HEK293 (cell line): ENCODE measurements at regions not wholly inside any gene's neighbourhood (a gene's known extent, or its start where the extent isn't known, plus 50 kb on each side); places are given as distances from the start of the nearest gene placed in this dataset.

Experiments
- BCL6B ChIP-seq: fragments of 450-650 bp; formaldehyde crosslinking; IDR thresholded peaks from 2 replicates; pipeline ENCODE4 v1.5.1; 2017; ENCODE audit warnings: missing biosample characterization, missing genetic modification characterization
- FEZF1 ChIP-seq: fragments of 450-650 bp; formaldehyde crosslinking; IDR thresholded peaks from 2 replicates; pipeline ENCODE4 v1.5.1; 2016; ENCODE audit warnings: missing biosample characterization, missing genetic modification characterization
- SCRT2 ChIP-seq: fragments of 450-650 bp; formaldehyde crosslinking; IDR thresholded peaks from 2 replicates; pipeline ENCODE4 v1.5.1; 2016; ENCODE audit warnings: missing biosample characterization, missing genetic modification characterization
- SP2 ChIP-seq: fragments of 450-650 bp; formaldehyde crosslinking; IDR thresholded peaks from 2 replicates; pipeline ENCODE4 v1.5.1; 2016; ENCODE audit warnings: missing biosample characterization, missing genetic modification characterization
- YY1 ChIP-seq: fragments of 450-650 bp; formaldehyde crosslinking; IDR thresholded peaks from 2 replicates; pipeline ENCODE4 v1.5.1; 2018; ENCODE audit warnings: missing biosample characterization, missing genetic modification characterization
- ZBTB11 ChIP-seq: fragments of 450-650 bp; formaldehyde crosslinking; conservative IDR thresholded peaks from 2 replicates; pipeline ENCODE4 v1.5.1; 2016; ENCODE audit warnings: low read depth, missing biosample characterization, missing genetic modification characterization
- ZBTB17 ChIP-seq: fragments of 450-650 bp; formaldehyde crosslinking; IDR thresholded peaks from 2 replicates; pipeline ENCODE4 v1.5.1; 2016; ENCODE audit warnings: missing biosample characterization, missing genetic modification characterization
- ZBTB21 ChIP-seq: fragments of 450-650 bp; formaldehyde crosslinking; IDR thresholded peaks from 2 replicates; pipeline ENCODE4 v1.5.1; 2017; ENCODE audit warnings: missing biosample characterization, missing genetic modification characterization
- ZBTB44 ChIP-seq: fragments of 450-650 bp; IDR thresholded peaks from 2 replicates; pipeline ENCODE4 v1.5.1; 2018; ENCODE audit warnings: missing biosample characterization, mild to moderate bottlenecking, missing genetic modification characterization
- ZNF146 ChIP-seq: fragments of 450-650 bp; formaldehyde crosslinking; IDR thresholded peaks from 2 replicates; pipeline ENCODE4 v1.5.1; 2016; ENCODE audit warnings: missing biosample characterization, missing genetic modification characterization
- ZNF174 ChIP-seq: fragments of 450-650 bp; formaldehyde crosslinking; IDR thresholded peaks from 2 replicates; pipeline ENCODE4 v1.5.0; 2017; ENCODE audit warnings: missing biosample characterization, mild to moderate bottlenecking, missing genetic modification characterization
- ZNF239 ChIP-seq: fragments of 450-650 bp; formaldehyde crosslinking; IDR thresholded peaks from 2 replicates; pipeline ENCODE4 v1.5.1; 2016; ENCODE audit warnings: missing biosample characterization, missing genetic modification characterization
- ZNF24 ChIP-seq: fragments of 450-650 bp; formaldehyde crosslinking; IDR thresholded peaks from 2 replicates; pipeline ENCODE4 v1.5.1; 2016; ENCODE audit warnings: missing biosample characterization, missing genetic modification characterization
- ZNF274 ChIP-seq, 2 experiments: fragments of 200-500 bp in 1 of 2; fragments of 450-650 bp in 1 of 2; sonication (Bioruptor generic) in 1 of 2; formaldehyde crosslinking in 1 of 2; IDR thresholded peaks; 2 replicates each; pipeline versions ENCODE4 v1.5.1 to v1.6.1; 2014 to 2016; ENCODE audit warnings: borderline replicate concordance in 1 of 2, inconsistent platforms in 1 of 2, low read length in 1 of 2, missing biosample characterization in 1 of 2, missing genetic modification characterization in 1 of 2
- ZNF324 ChIP-seq: fragments of 450-650 bp; formaldehyde crosslinking; IDR thresholded peaks from 2 replicates; pipeline ENCODE4 v1.5.1; 2016; ENCODE audit warnings: missing biosample characterization, missing genetic modification characterization
- ZNF37A ChIP-seq: fragments of 450-650 bp; IDR thresholded peaks from 2 replicates; pipeline ENCODE4 v1.5.1; 2018; ENCODE audit warnings: missing biosample characterization, missing genetic modification characterization
- ZNF514 ChIP-seq: fragments of 450-650 bp; formaldehyde crosslinking; IDR thresholded peaks from 2 replicates; pipeline ENCODE4 v1.5.1; 2016; ENCODE audit warnings: missing biosample characterization, missing genetic modification characterization
- ZNF544 ChIP-seq: fragments of 450-650 bp; formaldehyde crosslinking; IDR thresholded peaks from 2 replicates; pipeline ENCODE4 v1.5.0; 2017; ENCODE audit warnings: missing biosample characterization, missing genetic modification characterization
- ZNF560 ChIP-seq: fragments of 450-650 bp; formaldehyde crosslinking; IDR thresholded peaks from 2 replicates; pipeline ENCODE4 v1.5.1; 2017; ENCODE audit warnings: missing biosample characterization, missing genetic modification characterization, borderline replicate concordance
- ZNF654 ChIP-seq: fragments of 450-650 bp; formaldehyde crosslinking; IDR thresholded peaks from 2 replicates; pipeline ENCODE4 v1.5.1; 2016; ENCODE audit warnings: low read depth, missing biosample characterization, missing genetic modification characterization
- ZNF76 ChIP-seq: fragments of 450-650 bp; formaldehyde crosslinking; IDR thresholded peaks from 2 replicates; pipeline ENCODE4; 2016; ENCODE audit warnings: low read depth, missing biosample characterization, missing genetic modification characterization, borderline replicate concordance
- ZNF843 ChIP-seq: fragments of 450-650 bp; formaldehyde crosslinking; IDR thresholded peaks from 2 replicates; pipeline ENCODE4 v1.5.1; 2016; ENCODE audit warnings: missing biosample characterization, missing genetic modification characterization
- ZSCAN5A ChIP-seq: fragments of 450-650 bp; formaldehyde crosslinking; IDR thresholded peaks from 2 replicates; pipeline ENCODE4 v1.5.1; 2016; ENCODE audit warnings: missing biosample characterization, missing genetic modification characterization
- ZXDB ChIP-seq: fragments of 450-650 bp; formaldehyde crosslinking; IDR thresholded peaks from 2 replicates; pipeline ENCODE4 v1.5.1; 2016; ENCODE audit warnings: missing biosample characterization, missing genetic modification characterization
- TF ChIP-seq, protein P1 (sequence below): fragments of 450-650 bp; formaldehyde crosslinking; IDR thresholded peaks from 2 replicates; pipeline ENCODE4 v1.5.1; 2016; ENCODE audit warnings: missing biosample characterization, missing genetic modification characterization
- TF ChIP-seq, protein P2 (sequence below): fragments of 450-650 bp; formaldehyde crosslinking; IDR thresholded peaks from 2 replicates; pipeline ENCODE4 v1.5.1; 2017; ENCODE audit warnings: missing biosample characterization, mild to moderate bottlenecking, missing genetic modification characterization, moderate library complexity
- TF ChIP-seq, protein P3 (sequence below): fragments of 450-650 bp; formaldehyde crosslinking; IDR thresholded peaks from 2 replicates; pipeline ENCODE4; 2016; ENCODE audit warnings: missing biosample characterization, missing genetic modification characterization

GRCh38 chr1:93779540-93780165 is 98.0 kb upstream of the BCAR3 start (continued):
- 0 out of 2 replicates have a peak, but pooled peaks have one; percentile 32 for TF ChIP-seq ZBTB21 (tag by site-specific recombination)
- TF ChIP-seq, protein P1, sequence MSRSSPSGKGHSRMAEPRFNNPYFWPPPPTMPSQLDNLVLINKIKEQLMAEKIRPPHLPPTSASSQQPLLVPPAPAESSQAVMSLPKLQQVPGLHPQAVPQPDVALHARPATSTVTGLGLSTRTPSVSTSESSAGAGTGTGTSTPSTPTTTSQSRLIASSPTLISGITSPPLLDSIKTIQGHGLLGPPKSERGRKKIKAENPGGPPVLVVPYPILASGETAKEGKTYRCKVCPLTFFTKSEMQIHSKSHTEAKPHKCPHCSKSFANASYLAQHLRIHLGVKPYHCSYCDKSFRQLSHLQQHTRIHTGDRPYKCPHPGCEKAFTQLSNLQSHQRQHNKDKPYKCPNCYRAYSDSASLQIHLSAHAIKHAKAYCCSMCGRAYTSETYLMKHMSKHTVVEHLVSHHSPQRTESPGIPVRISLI, result peak; percentile 15; the same call in 1 of the 2 replicates
- no peak for TF ChIP-seq ZNF654 (tag by site-specific recombination)
- TF ChIP-seq, protein P2, sequence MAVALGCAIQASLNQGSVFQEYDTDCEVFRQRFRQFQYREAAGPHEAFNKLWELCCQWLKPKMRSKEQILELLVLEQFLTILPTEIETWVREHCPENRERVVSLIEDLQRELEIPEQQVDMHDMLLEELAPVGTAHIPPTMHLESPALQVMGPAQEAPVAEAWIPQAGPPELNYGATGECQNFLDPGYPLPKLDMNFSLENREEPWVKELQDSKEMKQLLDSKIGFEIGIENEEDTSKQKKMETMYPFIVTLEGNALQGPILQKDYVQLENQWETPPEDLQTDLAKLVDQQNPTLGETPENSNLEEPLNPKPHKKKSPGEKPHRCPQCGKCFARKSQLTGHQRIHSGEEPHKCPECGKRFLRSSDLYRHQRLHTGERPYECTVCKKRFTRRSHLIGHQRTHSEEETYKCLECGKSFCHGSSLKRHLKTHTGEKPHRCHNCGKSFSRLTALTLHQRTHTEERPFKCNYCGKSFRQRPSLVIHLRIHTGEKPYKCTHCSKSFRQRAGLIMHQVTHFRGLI (tag by site-specific recombination), result no peak
- TF ChIP-seq ZNF174, result no peak
- TF ChIP-seq ZNF514 (tag by site-specific recombination), result no peak
- no peak for TF ChIP-seq ZNF274 (IDR thresholded peaks at IDR 0.05; ENCODE audit: low read length)
- TF ChIP-seq ZNF274 (tag by site-specific recombination; IDR thresholded peaks at IDR 0.05; ENCODE audit: borderline replicate concordance), result no peak
- TF ChIP-seq ZNF843, result peak; percentile 78
- peak; percentile 74 for TF ChIP-seq FEZF1 (tag by site-specific recombination)
- no peak for TF ChIP-seq ZNF239
- TF ChIP-seq ZNF146 (tag by site-specific recombination), result no peak
- peak; percentile 91 for TF ChIP-seq ZXDB (tag by site-specific recombination)
- TF ChIP-seq ZNF37A (tag by site-specific recombination), result no peak
- TF ChIP-seq ZNF24 (tag by site-specific recombination), result no peak; the same call in 1 of the 2 replicates
- no peak for TF ChIP-seq ZNF560 (tag by site-specific recombination)
- TF ChIP-seq ZBTB17, result peak; percentile 55
- TF ChIP-seq BCL6B, result peak; percentile 83
- TF ChIP-seq SP2 (tag by site-specific recombination), result peak; percentile 52
- TF ChIP-seq ZNF76 (tag by site-specific recombination), result peak; percentile 31; the same call in 1 of the 2 replicates
- TF ChIP-seq SCRT2 (tag by site-specific recombination), result peak; percentile 69
- TF ChIP-seq ZNF324 (tag by site-specific recombination), result no peak
- TF ChIP-seq, protein P3, sequence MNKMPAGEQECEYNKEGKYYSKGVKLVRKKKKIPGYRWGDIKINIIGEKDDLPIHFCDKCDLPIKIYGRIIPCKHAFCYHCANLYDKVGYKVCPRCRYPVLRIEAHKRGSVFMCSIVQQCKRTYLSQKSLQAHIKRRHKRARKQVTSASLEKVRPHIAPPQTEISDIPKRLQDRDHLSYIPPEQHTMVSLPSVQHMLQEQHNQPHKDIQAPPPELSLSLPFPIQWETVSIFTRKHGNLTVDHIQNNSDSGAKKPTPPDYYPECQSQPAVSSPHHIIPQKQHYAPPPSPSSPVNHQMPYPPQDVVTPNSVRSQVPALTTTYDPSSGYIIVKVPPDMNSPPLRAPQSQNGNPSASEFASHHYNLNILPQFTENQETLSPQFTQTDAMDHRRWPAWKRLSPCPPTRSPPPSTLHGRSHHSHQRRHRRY (tag by site-specific recombination), result no peak
- TF ChIP-seq YY1 (tag by site-specific recombination), result no peak
- no peak for TF ChIP-seq ZBTB11 (tag by site-specific recombination)
- TF ChIP-seq ZBTB44 (tag by site-specific recombination), result peak; percentile 89
- TF ChIP-seq ZNF544 (tag by site-specific recombination), result no peak
- no peak for TF ChIP-seq ZSCAN5A (tag by site-specific recombination)
